K562 (cell line): ENCODE measurements at regions not wholly inside any gene's neighbourhood (a gene's known extent, or its start where the extent isn't known, plus 50 kb on each side); places are given as distances from the start of the nearest gene placed in this dataset.

Experiments used
- CREM ChIP-seq: IDR thresholded peaks from 2 replicates; pipeline ENCODE4 v1.6.1; 2014; ENCODE audit warnings: antibody characterized with exemption, low read depth
- HOXB6 ChIP-seq: fragments of 250-450 bp; sonication (Bioruptor Pico); IDR thresholded peaks from 2 replicates; pipeline ENCODE4 v1.5.1; 2022; ENCODE audit warnings: mild to moderate bottlenecking, borderline replicate concordance
- MCM7 ChIP-seq, 2 experiments: fragments of 450-650 bp; IDR thresholded peaks; 2 replicates each; pipeline ENCODE4 v1.6.1; 2016 to 2018
- MXI1 ChIP-seq: IDR thresholded peaks from 2 replicates; pipeline ENCODE4 v1.6.1; 2011; ENCODE audit warnings: low read depth, mild to moderate bottlenecking, improper control_type of control experiment, low read length
- NBN ChIP-seq: fragments of 450-650 bp; IDR thresholded peaks from 2 replicates; pipeline ENCODE4 v1.6.1; 2016; ENCODE audit warnings: low read depth, mild to moderate bottlenecking
- POLR2A ChIP-seq: fragments of 450-650 bp; conservative IDR thresholded peaks from 2 replicates; pipeline ENCODE4 v1.6.1; 2016
- POLR2G ChIP-seq: fragments of 200-400 bp; formaldehyde crosslinking; IDR thresholded peaks from 2 replicates; pipeline ENCODE4 v1.6.1; 2017; ENCODE audit warnings: low read depth, mild to moderate bottlenecking, antibody characterized with exemption, low read length, moderate library complexity
- SRSF9 ChIP-seq: fragments of 200-400 bp; formaldehyde crosslinking; IDR thresholded peaks from 2 replicates; pipeline ENCODE4 v1.6.1; 2017; ENCODE audit warnings: low read depth, low read length, borderline replicate concordance
- TBL1XR1 ChIP-seq, 2 experiments: IDR thresholded peaks; 2 replicates each; pipeline ENCODE4 v1.6.1; 2012; ENCODE audit warnings: improper control_type of control experiment in 2 of 2, low read length in 2 of 2, mild to moderate bottlenecking in 1 of 2
- TEAD4 ChIP-seq, 2 experiments: sonication (generic) in 1 of 2; formaldehyde crosslinking in 1 of 2; IDR thresholded peaks; 2 replicates each; pipeline versions ENCODE4 v1.6.1 to v1.8.0; 2012 to 2022; ENCODE audit warnings: borderline replicate concordance in 1 of 2, inconsistent platforms in 1 of 2, low read length in 1 of 2, mild to moderate bottlenecking in 1 of 2, missing genetic modification reagents in 1 of 2
- XRCC4 ChIP-seq: IDR thresholded peaks from one replicate; pipeline ENCODE4 v1.6.1; 2011; ENCODE audit not compliant: insufficient read depth, insufficient read length; ENCODE audit errors: extremely low read depth
- ZBTB7A ChIP-seq: IDR thresholded peaks from 2 replicates; pipeline ENCODE4 v1.6.1; 2011; ENCODE audit warnings: low read depth, mild to moderate bottlenecking, low read length, moderate library complexity, borderline replicate concordance; ENCODE audit not compliant: control insufficient read depth
- ZNF224 ChIP-seq: sonication (generic); formaldehyde crosslinking; IDR thresholded peaks from 2 replicates; pipeline ENCODE4 v1.8.0; 2022; ENCODE audit warnings: mild to moderate bottlenecking, missing genetic modification reagents
- ZNF3 ChIP-seq: fragments of 250-450 bp; sonication (Bioruptor Pico); IDR thresholded peaks from 2 replicates; pipeline ENCODE4 v1.5.0; 2021; ENCODE audit warnings: mild to moderate bottlenecking, moderate library complexity
- ZNF347 ChIP-seq: fragments of 450-650 bp; formaldehyde crosslinking; IDR thresholded peaks from 2 replicates; pipeline ENCODE4 v1.4.0; 2020; ENCODE audit warnings: low read depth, mild to moderate bottlenecking, moderate library complexity
- ZNF780A ChIP-seq: fragments of 250-450 bp; sonication (Bioruptor Pico); IDR thresholded peaks from 2 replicates; pipeline ENCODE4 v1.5.0; 2021; ENCODE audit warnings: mild to moderate bottlenecking
- TF ChIP-seq, protein P1 (sequence below): fragments of 250-450 bp; sonication (Bioruptor Pico); IDR thresholded peaks from 2 replicates; pipeline ENCODE4 v1.5.0; 2020; ENCODE audit warnings: mild to moderate bottlenecking, borderline replicate concordance
- TF ChIP-seq, protein P2 (sequence below): sonication (generic); formaldehyde crosslinking; IDR thresholded peaks from 2 replicates; pipeline ENCODE4 v1.8.0; 2022; ENCODE audit warnings: mild to moderate bottlenecking, missing genetic modification reagents
- TF ChIP-seq, protein P3 (sequence below): sonication (generic); formaldehyde crosslinking; IDR thresholded peaks from 2 replicates; pipeline ENCODE4 v1.8.0; 2022; ENCODE audit warnings: mild to moderate bottlenecking, missing genetic modification reagents
- TF ChIP-seq, protein P4 (sequence below), 2 experiments: IDR thresholded peaks in 1 of 2; conservative IDR thresholded peaks in 1 of 2; 2 replicates each; pipeline ENCODE4 v1.6.1; 2016; ENCODE audit warnings: low read depth in 2 of 2, mild to moderate bottlenecking in 1 of 2, missing compliant biosample characterization in 1 of 2, missing genetic modification characterization in 1 of 2, moderate library complexity in 1 of 2

DNA sequence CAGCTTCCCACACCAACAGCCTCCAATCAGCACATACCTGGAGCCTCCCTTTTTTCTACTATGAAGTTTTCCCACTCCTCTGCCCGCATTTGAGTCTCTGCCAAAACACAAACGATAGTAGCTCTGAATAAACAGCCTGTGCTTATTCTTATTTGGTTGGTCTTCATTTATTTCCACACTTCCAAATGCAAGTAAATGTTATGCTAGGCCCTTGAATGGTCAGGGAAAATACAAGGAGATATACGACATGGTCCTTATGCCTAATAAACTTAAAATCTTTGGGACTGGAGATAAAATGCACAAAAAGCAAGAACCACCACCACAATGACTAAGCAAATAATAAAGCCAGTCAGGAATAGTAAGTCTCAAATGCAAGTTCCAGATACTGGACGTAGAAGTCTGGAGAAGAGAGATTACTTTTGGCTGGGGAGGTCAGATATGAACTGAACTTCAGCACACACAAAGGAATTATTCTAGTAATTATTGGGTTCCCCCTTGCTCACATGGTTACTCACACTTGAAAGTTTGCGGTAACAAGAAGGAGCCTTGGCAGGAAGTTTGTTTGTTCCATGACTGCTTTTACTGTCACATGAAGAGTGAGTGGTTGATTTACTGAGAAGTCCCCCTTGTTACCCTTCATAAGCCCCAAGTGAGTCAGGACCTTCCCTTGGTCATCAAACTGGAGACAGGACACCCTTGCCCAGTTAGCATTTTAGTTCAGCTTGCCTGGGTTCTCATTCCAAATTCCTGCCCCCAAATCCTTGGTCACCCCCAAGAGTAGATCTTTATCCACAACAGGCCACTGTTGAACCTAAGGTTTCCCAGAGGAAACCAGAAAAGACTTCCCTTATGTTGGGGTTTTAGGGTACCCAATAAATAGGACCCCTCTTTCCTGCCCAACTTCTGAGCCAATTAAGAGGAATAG is 511.2 kb upstream of the JARID2 start (continued):
- no peak for TF ChIP-seq XRCC4
- TF ChIP-seq ZNF224 (CRISPR knock-in tag), result no peak
- 0 out of 2 replicates have a peak, but pooled peaks have one; percentile 25 for TF ChIP-seq ZNF347 (CRISPR knock-in tag)
- TF ChIP-seq TEAD4 (IDR thresholded peaks at IDR 0.05; ENCODE audit: low read length), result peak; percentile 100
- TF ChIP-seq TEAD4 (CRISPR knock-in tag; IDR thresholded peaks at IDR 0.05; ENCODE audit: borderline replicate concordance), result no peak
- TF ChIP-seq HOXB6 (CRISPR knock-in tag), result no peak
- TF ChIP-seq, protein P1, sequence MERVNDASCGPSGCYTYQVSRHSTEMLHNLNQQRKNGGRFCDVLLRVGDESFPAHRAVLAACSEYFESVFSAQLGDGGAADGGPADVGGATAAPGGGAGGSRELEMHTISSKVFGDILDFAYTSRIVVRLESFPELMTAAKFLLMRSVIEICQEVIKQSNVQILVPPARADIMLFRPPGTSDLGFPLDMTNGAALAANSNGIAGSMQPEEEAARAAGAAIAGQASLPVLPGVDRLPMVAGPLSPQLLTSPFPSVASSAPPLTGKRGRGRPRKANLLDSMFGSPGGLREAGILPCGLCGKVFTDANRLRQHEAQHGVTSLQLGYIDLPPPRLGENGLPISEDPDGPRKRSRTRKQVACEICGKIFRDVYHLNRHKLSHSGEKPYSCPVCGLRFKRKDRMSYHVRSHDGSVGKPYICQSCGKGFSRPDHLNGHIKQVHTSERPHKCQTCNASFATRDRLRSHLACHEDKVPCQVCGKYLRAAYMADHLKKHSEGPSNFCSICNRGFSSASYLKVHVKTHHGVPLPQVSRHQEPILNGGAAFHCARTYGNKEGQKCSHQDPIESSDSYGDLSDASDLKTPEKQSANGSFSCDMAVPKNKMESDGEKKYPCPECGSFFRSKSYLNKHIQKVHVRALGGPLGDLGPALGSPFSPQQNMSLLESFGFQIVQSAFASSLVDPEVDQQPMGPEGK (CRISPR knock-in tag), result no peak
- peak; percentile 49; the same call in 1 of the 2 replicates for TF ChIP-seq MXI1
- TF ChIP-seq, protein P2, sequence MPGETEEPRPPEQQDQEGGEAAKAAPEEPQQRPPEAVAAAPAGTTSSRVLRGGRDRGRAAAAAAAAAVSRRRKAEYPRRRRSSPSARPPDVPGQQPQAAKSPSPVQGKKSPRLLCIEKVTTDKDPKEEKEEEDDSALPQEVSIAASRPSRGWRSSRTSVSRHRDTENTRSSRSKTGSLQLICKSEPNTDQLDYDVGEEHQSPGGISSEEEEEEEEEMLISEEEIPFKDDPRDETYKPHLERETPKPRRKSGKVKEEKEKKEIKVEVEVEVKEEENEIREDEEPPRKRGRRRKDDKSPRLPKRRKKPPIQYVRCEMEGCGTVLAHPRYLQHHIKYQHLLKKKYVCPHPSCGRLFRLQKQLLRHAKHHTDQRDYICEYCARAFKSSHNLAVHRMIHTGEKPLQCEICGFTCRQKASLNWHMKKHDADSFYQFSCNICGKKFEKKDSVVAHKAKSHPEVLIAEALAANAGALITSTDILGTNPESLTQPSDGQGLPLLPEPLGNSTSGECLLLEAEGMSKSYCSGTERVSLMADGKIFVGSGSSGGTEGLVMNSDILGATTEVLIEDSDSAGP (CRISPR knock-in tag), result no peak
- TF ChIP-seq, protein P3, sequence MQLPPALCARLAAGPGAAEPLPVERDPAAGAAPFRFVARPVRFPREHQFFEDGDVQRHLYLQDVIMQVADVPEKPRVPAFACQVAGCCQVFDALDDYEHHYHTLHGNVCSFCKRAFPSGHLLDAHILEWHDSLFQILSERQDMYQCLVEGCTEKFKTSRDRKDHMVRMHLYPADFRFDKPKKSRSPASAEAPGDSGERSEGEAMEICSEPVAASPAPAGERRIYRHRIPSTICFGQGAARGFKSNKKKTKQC (CRISPR knock-in tag), result no peak
- TF ChIP-seq ZBTB7A, result peak; percentile 25; the same call in 1 of the 2 replicates
- TF ChIP-seq CREM, result peak; percentile 77
- TF ChIP-seq ZNF780A (CRISPR knock-in tag), result no peak
- TF ChIP-seq SRSF9, result no peak
- TF ChIP-seq POLR2A, result no peak
- TF ChIP-seq ZNF3, result no peak
- no peak for TF ChIP-seq POLR2G
- 0 out of 4 replicates have a peak, but pooled peaks of 1 of the 2 experiments have one; percentile 50 for TF ChIP-seq MCM7 (IDR thresholded peaks at IDR 0.05)
- TF ChIP-seq, protein P4, sequence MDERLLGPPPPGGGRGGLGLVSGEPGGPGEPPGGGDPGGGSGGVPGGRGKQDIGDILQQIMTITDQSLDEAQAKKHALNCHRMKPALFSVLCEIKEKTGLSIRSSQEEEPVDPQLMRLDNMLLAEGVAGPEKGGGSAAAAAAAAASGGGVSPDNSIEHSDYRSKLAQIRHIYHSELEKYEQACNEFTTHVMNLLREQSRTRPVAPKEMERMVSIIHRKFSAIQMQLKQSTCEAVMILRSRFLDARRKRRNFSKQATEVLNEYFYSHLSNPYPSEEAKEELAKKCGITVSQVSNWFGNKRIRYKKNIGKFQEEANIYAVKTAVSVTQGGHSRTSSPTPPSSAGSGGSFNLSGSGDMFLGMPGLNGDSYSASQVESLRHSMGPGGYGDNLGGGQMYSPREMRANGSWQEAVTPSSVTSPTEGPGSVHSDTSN (CRISPR knock-in tag; IDR thresholded peaks at IDR 0.05; ENCODE audit: low read depth), result no peak
- TF ChIP-seq, protein P4 (tag; conservative IDR thresholded peaks at IDR 0.05; ENCODE audit: low read depth), result peak; percentile 91
- TF ChIP-seq TBL1XR1 (IDR thresholded peaks at IDR 0.05; ENCODE audit: low read length in 2 of 2), result peak; percentile 87 to 99; a peak in 3 of 4 replicates
- TF ChIP-seq NBN, result peak; percentile 90; the same call in 1 of the 2 replicates
